Panc1 (cell line): ENCODE measurements at regions not wholly inside any gene's neighbourhood (a gene's known extent, or its start where the extent isn't known, plus 50 kb on each side); places are given as distances from the start of the nearest gene placed in this dataset.

Experiments
- ATAC-seq: fragments of 200-7000 bp; cut with Tn5 transposase; 2 replicates; pipeline ENCODE4 v1.9.1; 2020; ENCODE audit warnings: mild to moderate bottlenecking, moderate library complexity
- BruUV-seq: library from RNA; stranded (reverse); fragments of 400-500 nt; replicated peaks from 2 replicates; lab custom pipeline; 2021; lab: Mats Ljungman, UMichigan
- CTCF ChIA-PET: fragments of 300-600 bp; sonication (Branson Sonifier 250); formaldehyde crosslinking; loops from one replicate; lab custom pipeline; 2022; ENCODE audit warnings: antibody characterized with exemption; lab: Charles Lee
- POLR2A ChIA-PET: fragments of 300-600 bp; sonication (Branson Sonifier 250); formaldehyde crosslinking; loops from one replicate; lab custom pipeline; 2022; ENCODE audit warnings: antibody characterized with exemption; lab: Charles Lee
- DNase-seq: peaks from one replicate; pipeline ENCODE4 v3.0.0-alpha.2; 2010; ENCODE audit warnings: low read depth, low spot score
- H3K27ac ChIP-seq: 2 replicates; pipeline ENCODE4 v1.5.1; 2011; ENCODE audit warnings: mild to moderate bottlenecking, low read length, inconsistent platforms
- H3K27me3 ChIP-seq: fragments of 200-500 bp; sonication (Bioruptor generic); 2 replicates; pipeline ENCODE4 v1.6.0; 2014; ENCODE audit warnings: low read length, inconsistent platforms; ENCODE audit not compliant: control insufficient read depth, insufficient read depth
- H3K36me3 ChIP-seq: fragments of 200-500 bp; sonication (Bioruptor generic); 2 replicates; pipeline ENCODE4 v1.5.1; 2014; ENCODE audit warnings: inconsistent platforms, mild to moderate bottlenecking, low read length, moderate library complexity; ENCODE audit not compliant: control insufficient read depth, insufficient read depth
- H3K4me1 ChIP-seq: 2 replicates; pipeline ENCODE4 v1.5.1; 2011; ENCODE audit warnings: inconsistent platforms, mild to moderate bottlenecking, low read length, moderate library complexity; ENCODE audit not compliant: control insufficient read depth, insufficient read depth
- H3K4me3 ChIP-seq, 2 experiments: 2 replicates each; pipeline ENCODE4 v1.5.1; 2011 to 2012; ENCODE audit warnings: low read depth in 2 of 2, low read length in 2 of 2, mild to moderate bottlenecking in 2 of 2, inconsistent platforms in 1 of 2, moderate library complexity in 1 of 2
- H3K9me3 ChIP-seq: fragments of 200-500 bp; sonication (Bioruptor generic); 2 replicates; pipeline ENCODE4 v1.5.1; 2014; ENCODE audit warnings: low read depth, mild to moderate bottlenecking, inconsistent platforms, low read length, moderate library complexity; ENCODE audit not compliant: control insufficient read depth, insufficient read depth
- CTCF ChIP-seq: fragments of 450-650 bp; IDR thresholded peaks from 2 replicates; pipeline ENCODE4 v1.5.1; 2017; ENCODE audit warnings: mild to moderate bottlenecking
- POLR2AphosphoS5 ChIP-seq: IDR thresholded peaks from 2 replicates; pipeline ENCODE4 v1.6.1; 2012; ENCODE audit warnings: mild to moderate bottlenecking, low read depth, low read length, moderate library complexity
- SIN3A ChIP-seq: IDR thresholded peaks from 2 replicates; pipeline ENCODE4 v1.6.1; 2012; ENCODE audit warnings: low read depth, mild to moderate bottlenecking, low read length, moderate library complexity, borderline replicate concordance; ENCODE audit not compliant: insufficient read depth
- TCF7L2 ChIP-seq: IDR thresholded peaks from 2 replicates; pipeline ENCODE4 v1.6.1; 2011; ENCODE audit warnings: mild to moderate bottlenecking, low read depth, low read length, inconsistent platforms
- in situ Hi-C: cut with HindIII; loops from 2 replicates; pipeline ENCODE4 v1.10.0; 2016; ENCODE audit warnings: low sequenced_read_pairs, low pct_unique_long_range_greater_than_20kb
- intact Hi-C: fragments of 100-400 bp; cut with micrococcal nuclease; formaldehyde crosslinking; loops from one replicate; pipeline ENCODE4 v1.10.0; 2022; ENCODE audit not compliant: unreplicated experiment
- TF ChIP-seq, protein P1 (sequence below), 2 experiments: IDR thresholded peaks; 2 replicates each; pipeline ENCODE4 v1.6.1; 2011 to 2012; ENCODE audit warnings: low read depth in 2 of 2, control low read depth in 1 of 2, low read length in 1 of 2, mild to moderate bottlenecking in 1 of 2, moderate library complexity in 1 of 2; ENCODE audit not compliant: insufficient read depth in 1 of 2

- in situ Hi-C loops (no loop called here), intact Hi-C loops (no loop called here)
- ATAC-seq (no peak), DNase-seq (no peak)
- Histone ChIP-seq H3K27ac (no peak overlapping the region), H3K4me1 (no peaks in the 10 kb centered on the region), H3K9me3 (0 out of 2 replicates have a peak, but pooled peaks cover 3% of the 10 kb centered on the region), H3K27me3 (0 out of 2 replicates have a peak, but pooled peaks cover 2% of the 10 kb centered on the region), H3K4me3 (no peak overlapping the region), H3K36me3 (no peaks in the 10 kb centered on the region)
- ChIA-PET POLR2A (no interaction called here), CTCF (interaction anchor here (0.6 kb wide), 1 partner anchor 577 kb away, joined by 3 read pairs; no protein-coding TSS in a partner anchor)
- no TSS peak for BruUV-seq
- TF ChIP-seq CTCF = no peak
- no peak for TF ChIP-seq TCF7L2
- TF ChIP-seq SIN3A = no peak
- TF ChIP-seq POLR2AphosphoS5 = no peak
- TF ChIP-seq, protein P1, sequence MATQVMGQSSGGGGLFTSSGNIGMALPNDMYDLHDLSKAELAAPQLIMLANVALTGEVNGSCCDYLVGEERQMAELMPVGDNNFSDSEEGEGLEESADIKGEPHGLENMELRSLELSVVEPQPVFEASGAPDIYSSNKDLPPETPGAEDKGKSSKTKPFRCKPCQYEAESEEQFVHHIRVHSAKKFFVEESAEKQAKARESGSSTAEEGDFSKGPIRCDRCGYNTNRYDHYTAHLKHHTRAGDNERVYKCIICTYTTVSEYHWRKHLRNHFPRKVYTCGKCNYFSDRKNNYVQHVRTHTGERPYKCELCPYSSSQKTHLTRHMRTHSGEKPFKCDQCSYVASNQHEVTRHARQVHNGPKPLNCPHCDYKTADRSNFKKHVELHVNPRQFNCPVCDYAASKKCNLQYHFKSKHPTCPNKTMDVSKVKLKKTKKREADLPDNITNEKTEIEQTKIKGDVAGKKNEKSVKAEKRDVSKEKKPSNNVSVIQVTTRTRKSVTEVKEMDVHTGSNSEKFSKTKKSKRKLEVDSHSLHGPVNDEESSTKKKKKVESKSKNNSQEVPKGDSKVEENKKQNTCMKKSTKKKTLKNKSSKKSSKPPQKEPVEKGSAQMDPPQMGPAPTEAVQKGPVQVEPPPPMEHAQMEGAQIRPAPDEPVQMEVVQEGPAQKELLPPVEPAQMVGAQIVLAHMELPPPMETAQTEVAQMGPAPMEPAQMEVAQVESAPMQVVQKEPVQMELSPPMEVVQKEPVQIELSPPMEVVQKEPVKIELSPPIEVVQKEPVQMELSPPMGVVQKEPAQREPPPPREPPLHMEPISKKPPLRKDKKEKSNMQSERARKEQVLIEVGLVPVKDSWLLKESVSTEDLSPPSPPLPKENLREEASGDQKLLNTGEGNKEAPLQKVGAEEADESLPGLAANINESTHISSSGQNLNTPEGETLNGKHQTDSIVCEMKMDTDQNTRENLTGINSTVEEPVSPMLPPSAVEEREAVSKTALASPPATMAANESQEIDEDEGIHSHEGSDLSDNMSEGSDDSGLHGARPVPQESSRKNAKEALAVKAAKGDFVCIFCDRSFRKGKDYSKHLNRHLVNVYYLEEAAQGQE (IDR thresholded peaks at IDR 0.05; ENCODE audit: insufficient read depth in 1 of 2, low read depth in 2 of 2, low read length in 1 of 2) = no peak
Observed at GRCh38 chr1:38201431-38201830, 154.8 kb upstream of the POU3F1 start.

DNA sequence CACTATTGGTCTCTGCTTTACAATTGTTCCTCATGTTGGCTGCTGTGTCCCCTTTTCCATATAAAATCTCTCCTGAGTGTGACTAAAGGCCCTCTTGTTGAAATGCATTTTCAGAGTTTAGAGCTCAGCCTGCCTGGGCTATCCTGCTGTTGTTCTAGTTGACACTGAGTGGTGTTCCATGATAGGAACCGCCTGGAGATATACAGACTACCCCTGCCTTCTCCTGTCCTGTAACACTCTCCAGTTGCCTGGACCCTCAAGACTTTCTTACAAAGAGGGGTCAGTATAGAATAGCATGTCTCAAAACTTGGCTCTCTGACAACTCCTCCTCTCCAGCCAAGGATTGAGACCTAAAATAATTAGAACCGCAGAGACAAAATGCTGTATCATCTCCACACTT lies 152.0 kb upstream of the POU3F1 start:
- Histone ChIP-seq H3K27me3 (peaks cover 2% of the 10 kb centered on the region; the same call in 1 of the 2 replicates), H3K27ac (no peak overlapping the region), H3K4me3 (no peak overlapping the region), H3K9me3 (0 out of 2 replicates have a peak, but pooled peaks cover 3% of the 10 kb centered on the region), H3K4me1 (no peaks in the 10 kb centered on the region), H3K36me3 (no peaks in the 10 kb centered on the region)
- no peak for TF ChIP-seq CTCF
- TF ChIP-seq, protein P1 (IDR thresholded peaks at IDR 0.05; ENCODE audit: insufficient read depth in 1 of 2, low read depth in 2 of 2, low read length in 1 of 2) = no peak
- no peak for TF ChIP-seq SIN3A
- no peak for TF ChIP-seq POLR2AphosphoS5
- no peak for TF ChIP-seq TCF7L2
- intact Hi-C loops (no loop called here), in situ Hi-C loops (no loop called here)
- BruUV-seq = no TSS peak
- no peak for ATAC-seq
- ChIA-PET POLR2A (no interaction called here), CTCF (no interaction called here)
- DNase-seq = no peak
